T-helper 2 cell treated with Interferon-gamma antibody and Interleukin-4, amounts not matched to agents 5 μg/mL and 100 μg/mL, for 36 hours (primary cell): ENCODE measurements at regions not wholly inside any gene's neighbourhood (a gene's known extent, or its start where the extent isn't known, plus 50 kb on each side); places are given as distances from the start of the nearest gene placed in this dataset.
"Not testable (repeated sequence)": the region's sequence is repeated elsewhere in the genome, so short reads cannot be mapped to it uniquely, and the experiment has no call there.

ENCODE experiments used
- DNase-seq: peaks from one replicate; pipeline ENCODE4 v3.0.0; 2021; ENCODE audit warnings: low spot score
- H3K27ac Mint-ChIP-seq: one replicate; pipeline ENCODE4 v1.8.0; 2021; ENCODE audit warnings: mild to moderate bottlenecking, mixed read lengths
- H3K27me3 Mint-ChIP-seq: one replicate; pipeline ENCODE4 v1.8.0; 2021; ENCODE audit warnings: low read depth, mixed read lengths
- H3K36me3 Mint-ChIP-seq: one replicate; pipeline ENCODE4 v1.8.0; 2021; ENCODE audit warnings: low read depth, mixed read lengths
- H3K4me1 Mint-ChIP-seq: one replicate; pipeline ENCODE4 v1.8.0; 2021; ENCODE audit warnings: low read depth, mixed read lengths
- H3K4me3 Mint-ChIP-seq: one replicate; pipeline ENCODE4 v1.8.0; 2022; ENCODE audit warnings: mild to moderate bottlenecking, moderate library complexity, mixed read lengths
- H3K9me3 Mint-ChIP-seq: one replicate; pipeline ENCODE4 v1.8.0; 2021; ENCODE audit warnings: mixed read lengths

DNA sequence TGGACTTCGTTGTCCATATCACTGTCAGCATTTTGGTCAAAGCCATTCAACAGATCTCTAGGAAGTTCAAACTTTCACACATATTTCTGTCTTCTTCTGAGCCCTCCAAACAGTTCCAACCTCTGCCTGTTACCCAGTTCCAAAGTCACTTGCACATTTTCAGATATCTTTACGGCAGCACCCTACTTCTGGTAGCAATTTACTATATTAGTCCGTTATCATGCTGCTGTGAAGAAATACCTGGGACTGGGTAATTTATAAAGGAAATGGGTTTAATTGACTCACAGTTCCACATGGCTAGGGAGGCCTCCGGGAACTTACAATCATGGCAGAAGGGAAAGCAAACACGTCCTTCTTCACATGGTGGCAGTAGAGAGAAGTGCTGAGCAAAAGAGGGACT, 60.6 kb upstream of the HGFAC start:
- not testable (repeated sequence) for H3K36me3 Mint-ChIP-seq, H3K27ac Mint-ChIP-seq, H3K4me1 Mint-ChIP-seq, H3K4me3 Mint-ChIP-seq, H3K27me3 Mint-ChIP-seq, DNase-seq
- H3K9me3 Mint-ChIP-seq, result peaks cover 28% of the 10 kb centered on the region

DNA sequence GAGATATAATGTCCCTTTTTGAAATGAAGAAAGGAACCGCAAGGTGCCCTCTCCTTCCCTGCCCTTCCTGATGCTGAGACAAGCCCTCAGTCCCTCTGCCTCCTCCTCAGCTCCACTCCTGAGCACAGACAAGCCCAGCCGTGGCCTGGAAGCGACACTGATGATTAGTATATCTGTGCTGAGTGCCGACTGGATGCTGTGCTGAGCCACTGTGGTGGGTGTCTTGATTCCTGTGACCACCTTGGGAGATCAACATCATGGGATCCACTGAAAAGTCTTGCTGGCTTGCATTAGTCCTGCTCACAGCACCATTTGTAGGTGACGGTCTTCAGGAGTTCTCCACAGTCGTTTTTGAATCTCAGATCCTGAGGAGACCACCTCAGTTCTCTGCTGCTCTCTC, 59.5 kb upstream of the HGFAC start:
- no peak overlapping the region for H3K27ac Mint-ChIP-seq
- H3K9me3 Mint-ChIP-seq, result peaks cover 28% of the 10 kb centered on the region
- peaks cover 4% of the 10 kb centered on the region for H3K27me3 Mint-ChIP-seq

DNA sequence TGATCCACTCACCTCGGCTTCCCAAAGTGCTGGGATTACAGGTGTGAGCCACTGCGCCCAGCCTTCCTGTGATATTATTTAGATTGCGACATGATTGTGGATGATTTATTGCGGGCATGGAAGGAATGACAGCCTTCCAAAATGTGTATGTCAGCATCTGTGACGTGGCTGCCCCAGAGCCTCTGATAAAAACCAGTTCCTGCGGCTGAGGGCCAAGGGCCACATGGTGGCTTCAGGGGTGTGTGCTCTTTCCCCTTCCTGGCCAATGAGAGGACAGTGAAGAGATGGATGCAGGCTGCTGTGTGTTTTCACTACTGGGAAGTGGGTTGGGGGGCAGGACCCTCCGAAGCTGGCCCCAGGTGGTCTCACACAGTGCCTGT, 57.4 kb upstream of the HGFAC start:
- Mint-ChIP-seq H3K4me1 (peaks cover 12% of the 10 kb centered on the region), H3K27me3 (peaks cover 6% of the 10 kb centered on the region), H3K36me3 (peaks cover 2% of the 10 kb centered on the region), H3K4me3 (no peak overlapping the region), H3K9me3 (peaks cover 22% of the 10 kb centered on the region), H3K27ac (no peak overlapping the region)
- no peak for DNase-seq

More for the DNA sequence above, 59.5 kb upstream of the HGFAC start:
- no peak for DNase-seq
- peaks cover 10% of the 10 kb centered on the region for H3K4me1 Mint-ChIP-seq
- no peak overlapping the region for H3K4me3 Mint-ChIP-seq
- H3K36me3 Mint-ChIP-seq, result peaks cover 2% of the 10 kb centered on the region

DNA sequence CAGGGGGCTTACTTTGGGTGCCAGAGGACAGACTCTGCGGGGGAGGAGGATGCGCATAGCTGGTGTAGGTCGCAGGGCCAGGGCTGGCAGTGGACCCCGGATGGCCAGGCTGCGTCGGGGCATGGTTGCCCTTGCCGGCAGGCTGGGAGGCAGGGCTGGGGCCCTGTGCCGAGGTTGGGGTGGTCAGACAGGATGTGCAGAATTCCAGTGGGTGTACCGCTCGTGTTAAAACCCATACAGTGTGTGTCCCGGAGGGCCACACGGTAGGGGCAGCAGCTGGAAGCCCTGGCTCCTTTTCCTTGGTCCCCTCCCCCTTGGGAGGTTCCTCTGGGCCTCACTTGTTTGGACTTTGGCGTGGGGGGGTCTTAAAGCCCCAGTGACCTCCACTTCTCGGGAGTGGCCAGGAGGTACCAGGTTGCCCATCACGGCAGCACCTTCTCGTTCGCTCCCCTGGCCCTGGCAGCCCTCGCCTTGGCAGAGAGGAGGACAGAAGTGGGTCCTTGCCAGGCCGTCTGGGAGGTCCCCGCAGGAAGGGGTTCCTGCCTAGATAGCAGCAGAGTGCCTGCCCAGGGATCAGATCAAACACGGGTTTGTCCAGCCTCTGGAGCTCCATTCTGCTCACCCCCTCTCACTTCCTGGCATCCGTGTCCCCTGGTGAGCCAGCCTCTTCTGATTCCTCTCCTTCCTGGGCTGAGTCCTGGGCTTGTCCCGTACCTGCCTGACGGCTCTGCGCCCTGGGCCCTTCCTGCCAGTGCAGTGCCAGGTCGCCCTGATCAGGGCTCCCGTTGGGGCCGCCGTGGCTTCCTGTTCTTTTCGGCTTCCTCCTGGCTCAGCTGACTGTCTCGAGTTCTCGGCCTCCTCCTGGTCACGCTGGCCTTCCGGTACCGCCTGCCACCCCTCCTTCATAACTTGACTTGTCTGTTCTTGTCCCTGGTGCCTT, 56.7 kb upstream of the HGFAC start:
- peaks cover 12% of the 10 kb centered on the region for H3K4me1 Mint-ChIP-seq
- H3K36me3 Mint-ChIP-seq, result peaks cover 2% of the 10 kb centered on the region
- H3K27ac Mint-ChIP-seq, result no peak overlapping the region
- no peak for DNase-seq
- no peak overlapping the region for H3K4me3 Mint-ChIP-seq
- H3K27me3 Mint-ChIP-seq, result peaks cover 10% of the 10 kb centered on the region
- H3K9me3 Mint-ChIP-seq, result peaks cover 15% of the 10 kb centered on the region

DNA sequence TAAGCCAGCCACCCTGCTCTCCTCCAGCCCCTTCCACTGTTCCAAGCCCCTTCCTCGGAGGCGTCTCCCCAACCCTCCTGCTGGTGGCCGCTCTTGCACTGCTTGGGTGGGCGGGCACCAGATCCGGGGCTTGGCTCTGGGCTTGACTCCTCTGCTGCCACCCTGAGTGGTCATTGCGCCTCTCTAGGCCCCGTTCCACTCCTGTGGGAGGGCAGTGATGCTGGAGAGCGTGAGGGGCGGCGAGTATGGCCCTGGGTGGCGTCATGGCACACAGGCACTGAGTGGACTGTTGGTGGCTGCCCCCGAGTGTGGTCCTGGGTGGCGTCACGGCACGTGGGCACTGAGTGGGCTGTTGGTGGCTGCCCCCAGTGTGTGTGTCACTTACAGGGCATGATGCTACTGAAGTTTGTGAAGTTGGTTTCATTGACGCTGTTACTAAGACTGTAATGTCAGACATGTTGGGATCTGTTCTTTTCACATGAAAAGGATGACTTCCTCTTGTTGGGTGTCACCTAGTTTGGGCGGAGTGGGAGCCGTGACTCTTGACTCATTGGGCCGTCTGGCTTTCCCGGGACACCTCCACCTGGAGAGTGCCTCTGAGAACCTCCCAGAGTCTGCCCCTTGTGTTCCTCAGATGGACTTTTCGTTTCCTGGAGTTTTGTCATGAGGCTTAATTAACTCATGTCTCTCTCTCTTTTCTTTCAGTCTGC, 55.9 kb upstream of the HGFAC start:
- no peak overlapping the region for H3K27ac Mint-ChIP-seq
- H3K4me1 Mint-ChIP-seq, result peaks cover 12% of the 10 kb centered on the region
- H3K4me3 Mint-ChIP-seq, result no peak overlapping the region
- H3K9me3 Mint-ChIP-seq, result peaks cover 11% of the 10 kb centered on the region
- H3K36me3 Mint-ChIP-seq, result peaks cover under 1% of the 10 kb centered on the region
- H3K27me3 Mint-ChIP-seq, result peaks cover 11% of the 10 kb centered on the region
- DNase-seq, result no peak

DNA sequence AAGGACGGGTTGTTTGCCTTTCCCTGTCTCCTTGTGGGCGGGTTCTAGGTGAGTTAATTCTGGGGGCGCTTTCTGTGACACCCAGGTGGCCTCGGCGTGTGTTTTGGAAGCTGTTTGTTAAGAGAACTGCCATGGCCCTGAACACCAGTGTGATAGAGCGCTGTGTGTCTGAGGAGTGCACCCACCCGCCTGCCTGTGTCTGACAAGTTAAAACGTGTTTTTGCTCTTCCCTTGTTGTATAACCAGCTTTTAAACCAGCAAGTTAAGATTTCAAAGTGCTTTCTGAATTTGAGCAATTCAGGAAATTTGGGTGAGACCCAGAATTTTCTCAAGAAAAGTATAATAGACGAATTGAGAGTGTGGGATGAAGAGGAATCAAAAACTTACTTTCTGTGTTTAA, 55.2 kb upstream of the HGFAC start:
- Mint-ChIP-seq H3K4me1 (peaks cover 12% of the 10 kb centered on the region), H3K27ac (no peak overlapping the region), H3K27me3 (peaks cover 11% of the 10 kb centered on the region), H3K4me3 (no peak overlapping the region), H3K36me3 (no peaks in the 10 kb centered on the region), H3K9me3 (peaks cover 4% of the 10 kb centered on the region)
- no peak for DNase-seq

DNA sequence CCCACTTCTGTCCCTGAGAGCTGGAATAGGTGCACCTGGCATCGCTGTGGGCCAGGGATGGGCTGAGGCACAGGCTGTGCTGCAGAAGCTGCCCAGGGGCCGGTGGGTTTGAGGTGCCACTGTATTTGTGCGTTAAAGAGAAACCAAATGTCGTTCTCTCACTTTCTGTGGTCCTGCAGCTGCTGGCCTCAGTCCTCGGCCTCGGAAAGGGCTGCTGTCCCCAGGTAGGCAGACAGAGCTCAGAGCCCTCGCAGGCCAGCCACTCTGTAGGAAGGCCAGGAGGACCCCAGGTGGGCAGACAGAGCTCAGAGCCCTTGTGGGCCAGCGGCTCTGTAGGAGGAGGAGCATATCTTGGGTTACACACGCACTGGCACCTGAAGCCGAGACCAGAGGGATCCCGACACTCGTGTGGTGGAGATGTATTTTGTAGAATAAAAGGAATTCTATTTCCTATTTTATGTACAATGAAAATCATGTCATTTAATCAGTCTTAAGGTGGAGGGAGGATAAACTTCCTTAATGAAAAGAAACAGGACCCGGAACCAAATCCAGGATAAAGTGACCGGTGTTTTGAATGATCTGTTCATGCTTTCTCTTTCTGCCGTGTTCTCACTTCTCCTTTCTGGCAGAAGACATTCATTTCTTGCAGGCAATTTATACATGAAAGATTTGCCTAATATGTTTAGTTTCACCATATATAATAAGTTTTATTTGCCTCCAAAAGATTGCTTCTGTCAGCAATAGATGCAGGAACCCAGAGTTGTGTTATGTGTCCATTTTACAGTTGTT, 54.4 kb upstream of the HGFAC start:
- DNase-seq, result no peak

DNA sequence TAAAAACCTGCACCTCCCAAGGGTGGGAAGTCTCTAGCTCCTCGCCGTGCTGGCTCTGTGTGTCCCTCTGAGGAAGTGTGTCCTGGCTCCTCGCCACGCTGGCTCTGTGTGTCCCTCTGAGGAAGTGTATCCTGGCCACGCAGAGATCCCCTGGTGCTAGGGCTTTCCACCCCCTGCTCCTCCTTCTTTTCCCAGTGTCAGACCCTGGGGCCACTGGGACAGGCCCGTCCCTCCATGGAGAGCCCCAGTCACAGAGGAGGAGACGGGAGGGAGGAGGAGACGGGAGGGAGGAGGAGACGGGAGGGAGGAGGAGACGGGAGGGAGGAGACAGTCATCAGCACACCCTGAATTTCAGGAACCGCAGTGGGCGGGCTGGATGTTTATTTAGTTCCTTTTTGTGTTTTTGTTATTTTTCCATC, 53.8 kb upstream of the HGFAC start:
- H3K36me3 Mint-ChIP-seq, result no peaks in the 10 kb centered on the region
- H3K27ac Mint-ChIP-seq, result no peak overlapping the region
- H3K4me3 Mint-ChIP-seq, result no peak overlapping the region
- no peaks in the 10 kb centered on the region for H3K9me3 Mint-ChIP-seq
- no peak for DNase-seq
- H3K27me3 Mint-ChIP-seq, result peaks cover 17% of the 10 kb centered on the region
- peaks cover 12% of the 10 kb centered on the region for H3K4me1 Mint-ChIP-seq

More for the DNA sequence above, 54.4 kb upstream of the HGFAC start:
- H3K36me3 Mint-ChIP-seq, result no peaks in the 10 kb centered on the region
- peaks cover 12% of the 10 kb centered on the region for H3K4me1 Mint-ChIP-seq
- H3K27ac Mint-ChIP-seq, result no peak overlapping the region
- H3K27me3 Mint-ChIP-seq, result peaks cover 15% of the 10 kb centered on the region
- no peaks in the 10 kb centered on the region for H3K9me3 Mint-ChIP-seq
- H3K4me3 Mint-ChIP-seq, result no peak overlapping the region

DNA sequence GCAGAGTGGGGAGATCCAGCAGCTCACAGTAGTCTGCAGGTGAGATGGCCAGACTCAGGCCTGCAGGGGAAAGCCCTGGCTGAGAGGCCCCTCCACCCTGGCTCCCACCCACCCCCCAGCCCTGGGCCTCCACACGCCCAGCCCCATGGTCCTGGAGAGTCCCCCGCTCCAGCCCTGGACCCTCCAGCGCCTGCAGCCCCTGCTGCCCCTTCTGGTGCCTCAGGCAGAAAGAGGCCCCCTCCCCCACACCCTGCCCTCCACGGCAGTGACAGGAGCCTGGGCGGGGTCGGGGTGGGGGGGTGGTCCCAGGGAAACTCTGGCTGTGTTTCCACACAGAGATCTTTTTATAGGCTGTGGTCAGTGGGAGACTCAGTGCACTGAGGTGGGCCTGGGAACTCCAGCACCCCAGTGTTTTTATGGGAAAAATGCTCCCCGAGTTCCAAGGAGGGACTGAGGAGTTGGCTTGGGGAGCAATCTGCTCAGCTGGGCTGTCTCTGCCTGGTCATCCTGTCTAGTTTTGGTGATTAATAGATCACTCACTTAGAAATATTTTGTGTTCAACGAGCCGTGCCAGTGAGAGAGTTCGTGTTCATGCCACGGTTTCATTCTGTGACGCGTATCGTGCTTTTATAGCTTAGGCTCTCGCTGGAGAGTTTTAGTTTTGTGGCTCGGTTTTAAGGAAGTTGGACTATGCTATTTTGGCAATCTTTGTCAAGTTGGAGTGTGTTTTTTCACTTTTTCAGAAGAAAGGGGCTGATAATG, 53.1 kb upstream of the HGFAC start:
- Mint-ChIP-seq H3K27ac (no peak overlapping the region), H3K27me3 (peaks cover 20% of the 10 kb centered on the region), H3K4me1 (peaks cover 12% of the 10 kb centered on the region), H3K36me3 (no peaks in the 10 kb centered on the region), H3K9me3 (no peaks in the 10 kb centered on the region), H3K4me3 (peak overlapping the region; percentile 29)
- no peak for DNase-seq

DNA sequence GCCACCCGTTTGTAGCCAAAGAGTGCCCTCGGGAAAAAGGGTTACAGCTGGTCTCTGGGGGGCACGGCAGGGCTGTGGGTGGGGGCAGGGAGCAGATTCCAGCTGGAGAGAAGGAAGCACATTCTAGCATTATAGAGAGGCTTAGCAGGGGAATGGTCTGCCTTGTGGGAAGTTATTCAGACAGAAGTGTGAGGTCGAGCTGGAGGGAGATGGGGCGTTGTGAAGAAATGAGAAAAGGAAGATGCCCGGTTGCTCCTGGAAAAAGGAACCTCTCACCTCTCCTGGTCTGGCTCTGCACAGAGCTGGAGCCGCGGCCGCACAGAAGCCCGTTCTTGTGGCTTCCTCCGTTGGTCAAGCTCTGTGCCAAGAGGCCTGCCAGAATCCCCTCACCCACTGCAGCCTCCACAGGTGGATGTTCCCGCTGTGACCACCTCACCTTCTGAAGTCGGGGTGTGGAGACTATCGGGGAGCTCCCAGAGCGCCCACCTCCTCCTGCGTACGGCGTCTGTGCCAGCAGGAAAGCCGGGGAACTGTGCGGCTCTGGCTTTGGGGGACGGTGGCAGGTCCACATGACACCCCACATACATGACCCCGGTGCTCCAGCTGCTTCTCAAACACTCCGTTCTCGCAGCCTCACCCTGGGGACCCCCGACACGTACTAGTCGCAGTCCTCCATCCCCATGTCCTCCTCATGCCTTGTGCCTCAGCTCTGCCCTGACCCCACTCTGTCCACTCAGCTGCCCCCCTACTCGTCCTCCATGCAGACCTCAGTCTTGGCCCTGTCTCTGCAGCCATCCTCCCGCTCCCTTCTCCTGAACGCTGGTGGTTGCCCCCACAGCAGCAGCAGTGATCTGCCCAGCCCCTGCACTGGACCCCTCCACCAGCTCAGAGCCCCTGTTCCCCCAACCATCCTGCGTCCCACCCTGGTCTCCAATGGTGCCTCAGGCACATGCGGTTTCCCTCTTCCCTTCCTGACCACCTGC, 52.2 kb upstream of the HGFAC start:
- no peaks in the 10 kb centered on the region for H3K9me3 Mint-ChIP-seq
- H3K4me1 Mint-ChIP-seq, result peaks cover 12% of the 10 kb centered on the region
- H3K27ac Mint-ChIP-seq, result no peak overlapping the region
- no peak overlapping the region for H3K4me3 Mint-ChIP-seq
- no peak for DNase-seq
- H3K27me3 Mint-ChIP-seq, result peaks cover 19% of the 10 kb centered on the region
- H3K36me3 Mint-ChIP-seq, result no peaks in the 10 kb centered on the region

DNA sequence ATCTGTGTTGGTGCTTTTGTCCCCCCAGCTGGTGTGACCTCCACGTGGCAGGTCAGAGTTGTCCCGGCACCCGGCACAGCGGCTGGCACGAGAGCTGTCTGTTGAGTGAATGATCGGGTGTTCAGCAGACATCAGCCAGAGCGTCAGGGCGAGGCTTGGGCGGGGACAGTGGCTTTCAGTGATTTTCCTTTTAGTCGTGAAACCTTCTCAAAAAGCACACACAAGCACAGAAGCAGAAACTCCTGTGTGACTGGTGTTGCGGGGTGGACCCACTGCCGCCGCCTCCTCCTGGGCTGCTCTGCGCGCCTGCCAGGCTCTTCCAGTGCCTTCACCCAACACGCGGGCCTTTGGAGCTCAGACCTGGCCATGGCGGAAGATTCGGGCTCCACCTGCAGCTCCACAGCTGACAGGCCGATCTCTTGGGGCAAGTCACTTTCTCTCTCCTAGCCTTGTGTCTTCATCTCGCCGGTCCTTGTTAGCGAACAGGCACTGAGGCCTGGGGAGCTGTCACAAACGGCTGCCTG, 51.4 kb upstream of the HGFAC start:
- Mint-ChIP-seq H3K27ac (no peak overlapping the region), H3K4me1 (peaks cover 10% of the 10 kb centered on the region), H3K36me3 (no peaks in the 10 kb centered on the region), H3K27me3 (peaks cover 19% of the 10 kb centered on the region), H3K9me3 (no peaks in the 10 kb centered on the region), H3K4me3 (no peak overlapping the region)
- DNase-seq, result no peak

DNA sequence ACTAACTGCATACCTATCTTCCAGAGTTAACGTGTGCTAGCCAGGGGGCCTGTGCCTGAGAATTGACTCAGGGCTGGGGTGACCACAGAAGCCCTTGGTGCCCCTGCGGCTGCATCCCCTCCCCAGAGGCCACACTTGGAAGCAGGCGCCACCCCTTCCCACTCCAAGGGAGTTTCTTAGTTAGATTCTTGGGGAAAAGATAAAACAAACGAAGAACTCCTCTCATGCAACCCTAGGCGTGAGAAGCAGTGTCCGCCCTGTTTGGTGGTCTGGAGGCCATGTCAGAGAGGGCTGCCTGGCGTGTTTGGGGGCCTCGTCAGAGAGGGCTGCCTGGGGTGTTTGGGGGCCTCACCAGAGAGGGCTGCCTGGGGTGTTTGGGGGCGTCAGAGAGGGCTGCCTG, 50.3 kb upstream of the HGFAC start:
- no peaks in the 10 kb centered on the region for H3K36me3 Mint-ChIP-seq
- no peak overlapping the region for H3K27ac Mint-ChIP-seq
- no peaks in the 10 kb centered on the region for H3K9me3 Mint-ChIP-seq
- DNase-seq, result no peak
- H3K27me3 Mint-ChIP-seq, result peaks cover 19% of the 10 kb centered on the region
- H3K4me1 Mint-ChIP-seq, result peaks cover 2% of the 10 kb centered on the region
- no peak overlapping the region for H3K4me3 Mint-ChIP-seq
